ENCODE measurements at regions not wholly inside any gene's neighbourhood (a gene's known extent, or its start where the extent isn't known, plus 50 kb on each side); places are given as distances from the start of the nearest gene placed in this dataset.

- H3K27me3 ChIP-seq (replicated peaks; ENCODE audit: insufficient read depth): no peaks in the 10 kb centered on the region
- H3K4me2 ChIP-seq (ENCODE audit: unreplicated experiment): no peak overlapping the region
- no peaks in the 10 kb centered on the region for H3K4me1 ChIP-seq (ENCODE audit: insufficient read depth)
- H4K20me1 ChIP-seq (ENCODE audit: insufficient read depth): no peaks in the 10 kb centered on the region
- no peak for TF ChIP-seq EZH2phosphoT487 (IDR thresholded peaks at IDR 0.05; ENCODE audit: insufficient read depth, low read depth)
- H3K9me2 ChIP-seq (ENCODE audit: insufficient read depth): no peaks in the 10 kb centered on the region
- no peaks in the 10 kb centered on the region for H3K79me2 ChIP-seq (ENCODE audit: insufficient read depth)
- H3F3A ChIP-seq (ENCODE audit: insufficient read depth): no peaks in the 10 kb centered on the region
- no peaks in the 10 kb centered on the region for H3K36me3 ChIP-seq (ENCODE audit: low read depth)
- no peak overlapping the region for H3K9ac ChIP-seq
- in situ Hi-C loops (cut with MboI): no loop called here
- H3K9me3 ChIP-seq (ENCODE audit: low read depth): no peaks in the 10 kb centered on the region
- DNase-seq: no peak
- WGBS, 2 experiments (ENCODE audit: low coverage in 1 of 2, low lambda C conversion rate in 2 of 2, missing lambda C conversion rate in 2 of 2): 88 to 90% methylated on average over 5 of the region's 5 CpGs
- H3K4me3 ChIP-seq: no peak overlapping the region
- no peak overlapping the region for H3K27ac ChIP-seq
- H2AFZ ChIP-seq: no peak overlapping the region
These were observed 307.8 kb upstream of the STT3B start for GRCh38 chr3:31224936-31225335.

GRCh38 chr3:31225923-31226322 lies 306.8 kb upstream of the STT3B start:
- no peaks in the 10 kb centered on the region for H3K9me3 ChIP-seq (ENCODE audit: low read depth)
- H3K4me3 ChIP-seq: no peak overlapping the region
- WGBS, 2 experiments (ENCODE audit: low coverage in 1 of 2, low lambda C conversion rate in 2 of 2, missing lambda C conversion rate in 2 of 2): 83% methylated on average over 3 of the region's 3 CpGs
- H3K36me3 ChIP-seq (ENCODE audit: low read depth): no peaks in the 10 kb centered on the region
- TF ChIP-seq EZH2phosphoT487 (IDR thresholded peaks at IDR 0.05; ENCODE audit: insufficient read depth, low read depth) (no peak), EZH2 (IDR thresholded peaks at IDR 0.05; ENCODE audit: insufficient read depth, poor library complexity, severe bottlenecking) (no peak)
- in situ Hi-C loops (cut with MboI): no loop called here
- no peak overlapping the region for H3K4me2 ChIP-seq (ENCODE audit: unreplicated experiment)
- no peaks in the 10 kb centered on the region for H3K27me3 ChIP-seq (replicated peaks; ENCODE audit: insufficient read depth)
- H4K20me1 ChIP-seq (ENCODE audit: insufficient read depth): no peaks in the 10 kb centered on the region
- H2AFZ ChIP-seq: no peak overlapping the region
- H3K4me1 ChIP-seq (ENCODE audit: insufficient read depth): no peaks in the 10 kb centered on the region
- H3K9me2 ChIP-seq (ENCODE audit: insufficient read depth): no peaks in the 10 kb centered on the region
- H3K9ac ChIP-seq: no peak overlapping the region
- H3K27ac ChIP-seq: no peak overlapping the region
- DNase-seq: no peak
- no peaks in the 10 kb centered on the region for H3K79me2 ChIP-seq (ENCODE audit: insufficient read depth)
- no peaks in the 10 kb centered on the region for H3F3A ChIP-seq (ENCODE audit: insufficient read depth)

DNA sequence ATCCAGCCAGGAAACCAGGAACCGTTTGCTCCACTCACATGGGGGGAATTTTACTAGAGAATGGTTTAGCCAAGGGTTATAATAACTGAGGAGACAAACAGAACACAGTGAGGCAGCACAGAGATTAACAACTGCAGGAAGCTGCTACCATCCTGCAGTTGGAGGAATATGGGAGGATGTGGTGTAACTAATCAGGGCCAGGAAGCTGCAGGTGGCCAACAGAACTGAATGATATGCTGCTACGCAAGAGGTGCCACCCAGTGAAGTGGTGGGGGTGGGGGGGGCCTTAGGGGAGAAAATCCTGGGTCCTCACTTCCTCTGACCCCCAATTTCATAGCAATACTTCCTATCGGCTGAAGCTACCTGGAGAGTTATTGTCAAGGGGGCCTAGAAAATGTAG lies 306.4 kb upstream of the STT3B start:
- in situ Hi-C loops (cut with MboI): no loop called here
- TF ChIP-seq EZH2 (IDR thresholded peaks at IDR 0.05; ENCODE audit: insufficient read depth, poor library complexity, severe bottlenecking) (no peak), EZH2phosphoT487 (IDR thresholded peaks at IDR 0.05; ENCODE audit: insufficient read depth, low read depth) (no peak)
- no peaks in the 10 kb centered on the region for H3F3A ChIP-seq (ENCODE audit: insufficient read depth)
- H4K20me1 ChIP-seq (ENCODE audit: insufficient read depth): no peaks in the 10 kb centered on the region
- H3K9me3 ChIP-seq (ENCODE audit: low read depth): no peaks in the 10 kb centered on the region
- no peaks in the 10 kb centered on the region for H3K36me3 ChIP-seq (ENCODE audit: low read depth)
- no peak overlapping the region for H3K9ac ChIP-seq
- H3K4me2 ChIP-seq (ENCODE audit: unreplicated experiment): no peak overlapping the region
- no peaks in the 10 kb centered on the region for H3K27me3 ChIP-seq (replicated peaks; ENCODE audit: insufficient read depth)
- H2AFZ ChIP-seq: no peak overlapping the region
- 90 to 94% methylated on average over 3 of the region's 3 CpGs for WGBS, 2 experiments (ENCODE audit: low coverage in 1 of 2, low lambda C conversion rate in 2 of 2, missing lambda C conversion rate in 2 of 2)
- DNase-seq: no peak
- no peaks in the 10 kb centered on the region for H3K79me2 ChIP-seq (ENCODE audit: insufficient read depth)
- no peaks in the 10 kb centered on the region for H3K4me1 ChIP-seq (ENCODE audit: insufficient read depth)
- H3K9me2 ChIP-seq (ENCODE audit: insufficient read depth): no peaks in the 10 kb centered on the region
- no peak overlapping the region for H3K4me3 ChIP-seq
- H3K27ac ChIP-seq: no peak overlapping the region

- Histone ChIP-seq H3K9me2 (ENCODE audit: insufficient read depth) (no peaks in the 10 kb centered on the region), H3K4me2 (ENCODE audit: unreplicated experiment) (no peak overlapping the region), H3K27me3 (replicated peaks; ENCODE audit: insufficient read depth) (no peaks in the 10 kb centered on the region), H3K9ac (no peak overlapping the region), H3K36me3 (ENCODE audit: low read depth) (no peaks in the 10 kb centered on the region), H3K4me1 (ENCODE audit: insufficient read depth) (0 out of 2 replicates have a peak, but pooled peaks cover under 1% of the 10 kb centered on the region), H3K9me3 (ENCODE audit: low read depth) (no peaks in the 10 kb centered on the region), H3K4me3 (no peak overlapping the region), H3K27ac (no peak overlapping the region), H3F3A (ENCODE audit: insufficient read depth) (no peaks in the 10 kb centered on the region), H3K79me2 (ENCODE audit: insufficient read depth) (no peaks in the 10 kb centered on the region), H4K20me1 (ENCODE audit: insufficient read depth) (no peaks in the 10 kb centered on the region), H2AFZ (no peak overlapping the region)
- in situ Hi-C loops (cut with MboI): no loop called here
- WGBS, 2 experiments (ENCODE audit: low coverage in 1 of 2, low lambda C conversion rate in 2 of 2, missing lambda C conversion rate in 2 of 2): 63 to 76% methylated on average over 3 of the region's 3 CpGs
- TF ChIP-seq EZH2phosphoT487 (IDR thresholded peaks at IDR 0.05; ENCODE audit: insufficient read depth, low read depth): no peak
- TF ChIP-seq EZH2 (IDR thresholded peaks at IDR 0.05; ENCODE audit: insufficient read depth, poor library complexity, severe bottlenecking): no peak
- no peak for DNase-seq
These were observed 305.6 kb upstream of the STT3B start for GRCh38 chr3:31227131-31227562.

Data from GM23248 (cell line).